GM12875 (cell line): ENCODE measurements at regions not wholly inside any gene's neighbourhood (a gene's known extent, or its start where the extent isn't known, plus 50 kb on each side); places are given as distances from the start of the nearest gene placed in this dataset.
"Not testable (repeated sequence)": the region's sequence is repeated elsewhere in the genome, so short reads cannot be mapped to it uniquely, and the experiment has no call there.

Experiments
- H3K4me3 ChIP-seq: one replicate; pipeline ENCODE4 v1.5.1; 2011; ENCODE audit warnings: low read depth, low read length, control low read depth
- TF ChIP-seq, protein P1 (sequence below): IDR thresholded peaks from 2 replicates; pipeline ENCODE4 v1.5.1; 2011; ENCODE audit warnings: low read depth, mild to moderate bottlenecking, control low read depth, inconsistent platforms, low read length, moderate library complexity, borderline replicate concordance; ENCODE audit not compliant: insufficient read depth

DNA sequence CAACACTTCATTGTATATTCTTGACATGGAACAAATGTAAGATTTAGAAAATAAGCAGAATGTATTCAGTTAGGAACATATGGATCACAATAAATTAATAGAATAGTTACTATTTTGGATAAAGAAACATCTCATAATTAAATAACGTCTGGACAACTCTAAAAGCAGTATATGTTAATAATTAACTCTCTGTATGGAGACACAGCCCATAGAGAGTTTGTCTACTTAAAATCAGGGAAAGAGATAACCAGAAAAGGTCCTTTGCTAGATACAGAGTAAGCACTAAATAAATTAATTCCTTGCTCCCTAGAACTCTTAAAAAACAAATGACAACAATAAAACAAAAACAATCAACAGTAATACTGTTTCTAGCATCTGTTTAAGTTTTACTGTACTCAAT is 184.4 kb upstream of the THSD7A start:
- H3K4me3 ChIP-seq: no peak overlapping the region
- TF ChIP-seq, protein P1, sequence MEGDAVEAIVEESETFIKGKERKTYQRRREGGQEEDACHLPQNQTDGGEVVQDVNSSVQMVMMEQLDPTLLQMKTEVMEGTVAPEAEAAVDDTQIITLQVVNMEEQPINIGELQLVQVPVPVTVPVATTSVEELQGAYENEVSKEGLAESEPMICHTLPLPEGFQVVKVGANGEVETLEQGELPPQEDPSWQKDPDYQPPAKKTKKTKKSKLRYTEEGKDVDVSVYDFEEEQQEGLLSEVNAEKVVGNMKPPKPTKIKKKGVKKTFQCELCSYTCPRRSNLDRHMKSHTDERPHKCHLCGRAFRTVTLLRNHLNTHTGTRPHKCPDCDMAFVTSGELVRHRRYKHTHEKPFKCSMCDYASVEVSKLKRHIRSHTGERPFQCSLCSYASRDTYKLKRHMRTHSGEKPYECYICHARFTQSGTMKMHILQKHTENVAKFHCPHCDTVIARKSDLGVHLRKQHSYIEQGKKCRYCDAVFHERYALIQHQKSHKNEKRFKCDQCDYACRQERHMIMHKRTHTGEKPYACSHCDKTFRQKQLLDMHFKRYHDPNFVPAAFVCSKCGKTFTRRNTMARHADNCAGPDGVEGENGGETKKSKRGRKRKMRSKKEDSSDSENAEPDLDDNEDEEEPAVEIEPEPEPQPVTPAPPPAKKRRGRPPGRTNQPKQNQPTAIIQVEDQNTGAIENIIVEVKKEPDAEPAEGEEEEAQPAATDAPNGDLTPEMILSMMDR: no peak

GRCh38 chr7:12017046-12017445 is 185.0 kb upstream of the THSD7A start:
- TF ChIP-seq, protein P1: no peak
- no peak overlapping the region for H3K4me3 ChIP-seq

- H3K4me3 ChIP-seq: not testable (repeated sequence)
These were observed 189.1 kb upstream of the TMEM106B start for GRCh38 chr7:12022011-12022410.

- H3K4me3 ChIP-seq: no peak overlapping the region
- TF ChIP-seq, protein P1: no peak
These were observed 185.8 kb upstream of the TMEM106B start for GRCh38 chr7:12025246-12025645.

DNA sequence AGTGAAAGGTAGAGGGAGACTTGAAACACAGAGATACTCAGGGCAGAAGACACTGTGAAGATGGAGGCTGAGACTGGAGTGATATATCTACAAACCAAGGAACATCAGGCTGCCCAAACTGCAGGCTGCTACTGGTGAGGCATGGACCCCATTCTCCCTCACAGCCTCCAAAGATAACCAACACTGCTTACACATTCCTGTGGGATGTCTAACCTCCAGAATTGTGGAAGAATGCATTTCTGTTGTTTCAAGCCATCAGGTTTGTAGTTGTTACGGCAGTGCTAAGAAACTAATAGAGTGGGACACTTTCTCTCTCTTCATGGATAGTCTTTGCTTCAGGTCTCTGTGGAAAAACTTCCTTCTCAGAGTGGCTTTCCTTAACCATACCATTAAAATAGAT is 182.6 kb upstream of the TMEM106B start:
- H3K4me3 ChIP-seq: no peak overlapping the region
- TF ChIP-seq, protein P1: no peak

- TF ChIP-seq, protein P1: no peak
- H3K4me3 ChIP-seq: no peak overlapping the region
These were observed 181.0 kb upstream of the TMEM106B start for GRCh38 chr7:12030116-12030515.

- TF ChIP-seq, protein P1: no peak
- no peak overlapping the region for H3K4me3 ChIP-seq
These were observed 179.9 kb upstream of the TMEM106B start for GRCh38 chr7:12031186-12031585.

DNA sequence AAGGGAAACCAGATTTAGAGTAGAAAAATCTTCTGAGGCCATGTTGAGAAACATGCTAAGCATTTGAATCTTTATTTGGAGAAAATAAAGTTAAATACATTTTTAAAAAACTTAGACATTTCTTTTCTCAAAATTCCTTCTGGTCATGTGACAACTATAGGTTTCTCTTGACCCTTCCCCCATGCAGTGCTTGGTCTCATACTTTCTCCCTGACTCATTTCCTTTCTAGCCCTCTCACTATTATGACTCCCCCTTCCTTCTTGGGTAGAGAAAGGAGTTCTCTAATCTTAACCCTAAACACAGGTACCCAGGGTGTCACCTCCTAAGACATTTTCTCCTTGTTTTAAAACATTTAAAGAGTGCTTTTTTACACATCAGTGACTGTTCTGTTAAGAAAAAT is 179.5 kb upstream of the TMEM106B start:
- no peak overlapping the region for H3K4me3 ChIP-seq
- TF ChIP-seq, protein P1: no peak
